PC-9 (cell line): ENCODE measurements at regions not wholly inside any gene's neighbourhood (a gene's known extent, or its start where the extent isn't known, plus 50 kb on each side); places are given as distances from the start of the nearest gene placed in this dataset.

Source experiments
- BruUV-seq: library from RNA; stranded (reverse); fragments of 400-500 nt; replicated peaks from 2 replicates; lab custom pipeline; 2021; lab: Mats Ljungman, UMichigan
- CTCF ChIA-PET: fragments of 300-600 bp; sonication (Branson Sonifier 250); formaldehyde crosslinking; loops from one replicate; lab custom pipeline; 2022; ENCODE audit warnings: antibody characterized with exemption; lab: Charles Lee
- POLR2A ChIA-PET: fragments of 300-600 bp; sonication (Branson Sonifier 250); formaldehyde crosslinking; loops from one replicate; lab custom pipeline; 2022; ENCODE audit warnings: antibody characterized with exemption; ENCODE audit not compliant: unreplicated experiment; lab: Charles Lee
- DNase-seq, 2 experiments: peaks; one replicate each; pipeline versions ENCODE4 v3.0.0 to v3.0.0-alpha.2; 2015 to 2022; ENCODE audit warnings: mixed read lengths in 1 of 2
- H2AFZ ChIP-seq: fragments of 200-600 bp; sonication (generic); 2 replicates; pipeline ENCODE4 v1.8.1; 2017; ENCODE audit warnings: antibody characterized with exemption
- H3F3A ChIP-seq: fragments of 200-600 bp; sonication (generic); 2 replicates; pipeline ENCODE4 v1.8.1; 2017; ENCODE audit warnings: antibody characterized with exemption, mild to moderate bottlenecking, low read depth; ENCODE audit not compliant: insufficient read depth
- H3K27ac ChIP-seq: fragments of 200-600 bp; sonication (generic); 2 replicates; pipeline ENCODE4 v1.6.1; 2016; ENCODE audit warnings: mixed run types
- H3K27me3 ChIP-seq: fragments of 200-600 bp; sonication (generic); 2 replicates; pipeline ENCODE4 v1.6.1; 2016; ENCODE audit warnings: low read depth, mixed run types; ENCODE audit not compliant: insufficient read depth
- H3K36me3 ChIP-seq: fragments of 200-600 bp; sonication (generic); 2 replicates; pipeline ENCODE4 v1.6.1; 2016; ENCODE audit warnings: low read depth, mixed run types
- H3K4me1 ChIP-seq: fragments of 200-600 bp; sonication (generic); replicated peaks from 2 replicates; pipeline ENCODE4 v1.6.1; 2016; ENCODE audit warnings: mixed run types; ENCODE audit not compliant: insufficient read depth
- H3K4me2 ChIP-seq: fragments of 200-600 bp; sonication (generic); 2 replicates; pipeline ENCODE4 v1.6.1; 2017; ENCODE audit warnings: mixed run types
- H3K4me3 ChIP-seq: fragments of 200-600 bp; sonication (generic); 2 replicates; pipeline ENCODE4 v1.6.1; 2016; ENCODE audit warnings: mixed run types
- H3K79me2 ChIP-seq: fragments of 200-600 bp; sonication (generic); 2 replicates; pipeline ENCODE4 v1.6.1; 2017; ENCODE audit warnings: low read depth, mixed run types
- H3K9me2 ChIP-seq: fragments of 200-600 bp; sonication (generic); 2 replicates; pipeline ENCODE4 v1.8.1; 2017; ENCODE audit warnings: mild to moderate bottlenecking; ENCODE audit not compliant: insufficient read depth
- H3K9me3 ChIP-seq: fragments of 200-600 bp; sonication (generic); 2 replicates; pipeline ENCODE4 v1.8.1; 2016; ENCODE audit warnings: low read depth; ENCODE audit not compliant: insufficient read depth
- H4K20me1 ChIP-seq: fragments of 200-600 bp; sonication (generic); 2 replicates; pipeline ENCODE4 v1.8.1; 2017; ENCODE audit not compliant: insufficient read depth
- EZH2 ChIP-seq: fragments of 200-600 bp; sonication (generic); IDR thresholded peaks from 2 replicates; pipeline ENCODE4 v1.8.0; 2017; ENCODE audit warnings: antibody characterized with exemption, low read depth
- intact Hi-C: fragments of 100-400 bp; cut with micrococcal nuclease; formaldehyde crosslinking; loops from one replicate; pipeline ENCODE4 v1.10.0; 2022; ENCODE audit not compliant: unreplicated experiment
- TF ChIP-seq, protein P1 (sequence below): fragments of 200-600 bp; sonication (generic); conservative IDR thresholded peaks from 2 replicates; pipeline ENCODE4 v1.6.1; 2017; ENCODE audit warnings: mixed run types, antibody characterized with exemption, mild to moderate bottlenecking, moderate library complexity

DNA sequence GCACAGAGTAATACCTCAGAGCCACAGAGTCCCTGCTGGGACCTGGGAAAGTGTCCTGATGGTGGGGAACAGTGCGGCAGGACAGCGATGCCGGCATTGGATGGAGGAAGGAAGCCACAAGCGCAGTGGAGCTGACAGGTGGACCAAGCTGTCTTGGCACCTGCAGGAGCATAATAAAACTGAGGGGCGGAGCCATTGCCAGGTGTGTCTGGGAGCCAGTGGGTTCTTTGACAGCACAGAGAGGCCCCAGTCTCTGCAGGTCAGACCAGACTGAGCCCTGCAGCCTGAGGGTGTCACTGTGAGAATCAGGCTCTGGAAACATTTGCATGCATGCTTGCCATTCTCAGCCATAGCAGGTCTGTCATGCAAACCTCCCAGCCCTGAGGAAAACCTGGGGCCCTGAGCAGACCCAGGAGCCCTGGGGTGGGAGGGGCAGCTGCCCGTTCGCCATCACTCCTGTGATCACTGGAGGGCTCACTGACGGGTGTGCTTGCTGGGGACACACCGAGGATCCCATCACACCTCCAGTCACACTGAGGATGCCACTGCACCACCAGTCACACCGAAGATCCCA, 210.5 kb upstream of the HDAC4 start:
- Histone ChIP-seq H3F3A (no peaks in the 10 kb centered on the region), H3K9me2 (no peaks in the 10 kb centered on the region), H4K20me1 (no peaks in the 10 kb centered on the region), H3K36me3 (no peaks in the 10 kb centered on the region), H3K4me3 (no peak overlapping the region), H2AFZ (no peak overlapping the region), H3K9me3 (no peaks in the 10 kb centered on the region), H3K27ac (no peak overlapping the region), H3K4me2 (no peak overlapping the region), H3K79me2 (no peaks in the 10 kb centered on the region), H3K4me1 (no peaks in the 10 kb centered on the region), H3K27me3 (peaks cover 84% of the 10 kb centered on the region)
- intact Hi-C loops: no loop called here
- ChIA-PET POLR2A (no interaction called here), CTCF (no interaction called here)
- no peak for TF ChIP-seq EZH2
- TF ChIP-seq, protein P1, sequence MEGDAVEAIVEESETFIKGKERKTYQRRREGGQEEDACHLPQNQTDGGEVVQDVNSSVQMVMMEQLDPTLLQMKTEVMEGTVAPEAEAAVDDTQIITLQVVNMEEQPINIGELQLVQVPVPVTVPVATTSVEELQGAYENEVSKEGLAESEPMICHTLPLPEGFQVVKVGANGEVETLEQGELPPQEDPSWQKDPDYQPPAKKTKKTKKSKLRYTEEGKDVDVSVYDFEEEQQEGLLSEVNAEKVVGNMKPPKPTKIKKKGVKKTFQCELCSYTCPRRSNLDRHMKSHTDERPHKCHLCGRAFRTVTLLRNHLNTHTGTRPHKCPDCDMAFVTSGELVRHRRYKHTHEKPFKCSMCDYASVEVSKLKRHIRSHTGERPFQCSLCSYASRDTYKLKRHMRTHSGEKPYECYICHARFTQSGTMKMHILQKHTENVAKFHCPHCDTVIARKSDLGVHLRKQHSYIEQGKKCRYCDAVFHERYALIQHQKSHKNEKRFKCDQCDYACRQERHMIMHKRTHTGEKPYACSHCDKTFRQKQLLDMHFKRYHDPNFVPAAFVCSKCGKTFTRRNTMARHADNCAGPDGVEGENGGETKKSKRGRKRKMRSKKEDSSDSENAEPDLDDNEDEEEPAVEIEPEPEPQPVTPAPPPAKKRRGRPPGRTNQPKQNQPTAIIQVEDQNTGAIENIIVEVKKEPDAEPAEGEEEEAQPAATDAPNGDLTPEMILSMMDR: no peak
- DNase-seq: no peak
- no TSS peak for BruUV-seq

DNA sequence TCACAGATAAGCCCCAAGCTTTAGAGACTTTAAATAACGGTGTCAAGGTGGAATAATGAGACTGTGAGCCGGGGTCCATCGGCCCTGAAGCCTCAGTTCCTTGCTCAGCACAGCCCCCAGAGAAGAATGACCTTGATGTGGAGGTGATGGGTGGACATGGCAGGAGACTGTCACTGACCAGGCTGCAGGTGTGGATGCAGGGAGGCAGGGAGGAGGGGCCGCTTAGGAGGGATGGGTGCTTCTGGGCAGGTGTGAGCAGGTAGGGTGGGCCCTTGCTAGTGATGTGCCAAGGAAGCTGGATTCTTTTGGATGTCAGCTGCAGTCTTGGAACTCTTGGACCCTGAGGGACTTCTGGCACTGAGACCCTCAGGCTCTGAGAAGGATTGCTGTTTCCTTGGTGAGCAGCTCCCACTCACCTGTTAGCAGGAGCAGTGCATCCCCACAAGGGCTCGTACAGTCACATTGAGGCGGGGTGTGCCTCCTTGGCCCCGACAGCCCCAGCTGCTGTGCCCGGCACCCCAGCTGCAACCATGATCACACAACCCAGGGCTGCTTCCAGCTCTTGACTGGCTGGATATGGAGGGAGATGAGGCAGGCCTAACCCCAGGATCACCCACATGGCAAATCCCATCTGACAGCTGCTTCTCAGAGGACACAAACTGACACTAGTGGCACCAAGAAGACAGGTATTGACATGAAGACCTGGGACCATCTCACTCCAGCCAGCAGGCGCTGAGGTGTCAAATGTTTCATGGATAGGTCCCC, 209.8 kb upstream of the HDAC4 start:
- no peaks in the 10 kb centered on the region for H3K9me2 ChIP-seq
- ChIA-PET POLR2A (no interaction called here), CTCF (no interaction called here)
- no peaks in the 10 kb centered on the region for H3F3A ChIP-seq
- H3K4me3 ChIP-seq: no peak overlapping the region
- no peak overlapping the region for H3K27ac ChIP-seq
- DNase-seq: no peak
- no peaks in the 10 kb centered on the region for H3K9me3 ChIP-seq
- intact Hi-C loops: no loop called here
- no peaks in the 10 kb centered on the region for H3K79me2 ChIP-seq
- no peaks in the 10 kb centered on the region for H4K20me1 ChIP-seq
- BruUV-seq: no TSS peak
- no peak overlapping the region for H2AFZ ChIP-seq
- H3K4me2 ChIP-seq: no peak overlapping the region
- no peaks in the 10 kb centered on the region for H3K36me3 ChIP-seq
- no peaks in the 10 kb centered on the region for H3K4me1 ChIP-seq
- TF ChIP-seq, protein P1: no peak
- no peak for TF ChIP-seq EZH2
- H3K27me3 ChIP-seq: peaks cover 90% of the 10 kb centered on the region

DNA sequence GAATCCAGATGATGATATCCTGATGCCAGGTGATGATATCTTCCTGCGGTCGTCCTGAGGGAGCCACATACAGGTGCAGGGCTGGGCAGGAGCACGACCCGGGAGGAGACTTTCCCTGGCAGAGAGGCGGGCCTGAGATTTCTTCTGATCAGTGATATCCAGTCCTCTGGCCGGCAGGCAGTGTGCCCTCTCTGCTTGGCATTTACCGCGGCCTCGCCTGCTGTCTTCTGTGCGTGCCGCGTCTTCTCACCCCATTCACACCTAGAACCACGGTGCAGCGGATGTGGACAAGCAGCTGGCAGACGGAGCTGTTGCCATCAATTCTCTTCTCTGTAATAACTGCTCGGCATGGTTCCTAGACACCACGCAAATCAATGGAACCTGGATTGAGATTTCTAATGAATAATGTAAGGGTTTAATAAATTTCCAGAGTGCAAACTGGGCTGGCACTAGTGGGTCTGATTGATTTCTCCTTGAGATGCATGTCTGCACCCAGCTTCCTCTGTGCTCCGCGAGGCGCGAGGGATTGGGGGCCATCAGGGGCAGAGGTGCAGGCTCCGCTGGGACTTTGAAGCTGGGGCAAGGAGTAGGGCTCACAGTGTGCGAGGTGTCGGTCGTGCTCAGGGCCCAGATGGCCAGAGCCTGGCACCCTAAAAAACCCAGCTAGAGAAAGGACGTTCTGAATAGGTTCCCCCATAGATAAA, 208.9 kb upstream of the HDAC4 start:
- H3K27me3 ChIP-seq: peaks cover 91% of the 10 kb centered on the region

More for the DNA sequence above, 208.9 kb upstream of the HDAC4 start:
- DNase-seq: no peak
- Histone ChIP-seq H3K9me3 (no peaks in the 10 kb centered on the region), H3F3A (no peaks in the 10 kb centered on the region), H4K20me1 (no peaks in the 10 kb centered on the region), H3K36me3 (no peaks in the 10 kb centered on the region), H3K4me3 (no peak overlapping the region), H2AFZ (no peak overlapping the region), H3K9me2 (no peaks in the 10 kb centered on the region), H3K27ac (no peak overlapping the region), H3K4me2 (no peak overlapping the region), H3K79me2 (no peaks in the 10 kb centered on the region), H3K4me1 (no peaks in the 10 kb centered on the region)
- POLR2A ChIA-PET: no interaction called here
- intact Hi-C loops: no loop called here
- TF ChIP-seq EZH2: no peak
- TF ChIP-seq, protein P1: no peak
- no TSS peak for BruUV-seq
- CTCF ChIA-PET: no interaction called here
